ENCODE measurements at regions not wholly inside any gene's neighbourhood (a gene's known extent, or its start where the extent isn't known, plus 50 kb on each side); places are given as distances from the start of the nearest gene placed in this dataset.

- H3K27me3 ChIP-seq (ENCODE audit: insufficient read depth, low read length): no peaks in the 10 kb centered on the region
- CTCF ChIA-PET: no interaction called here
- no peak for ATAC-seq
- no peak for DNase-seq (ENCODE audit: low read depth, low spot score)
- no peak overlapping the region for H3K4me3 ChIP-seq (replicated peaks in 1 of 2; ENCODE audit: low read depth in 1 of 2, low read length in 2 of 2)
- no peak overlapping the region for H3K4me2 ChIP-seq (ENCODE audit: low read length)
- no peak overlapping the region for H3K27ac ChIP-seq (ENCODE audit: low read depth, low read length)
- intact Hi-C loops (cut with micrococcal nuclease): no loop called here
- BruUV-seq (replicated peaks): no TSS peak
- H4K20me1 ChIP-seq (ENCODE audit: insufficient read depth): no peaks in the 10 kb centered on the region
- no peak overlapping the region for H2AFZ ChIP-seq (ENCODE audit: low read depth, low read length, poor library complexity, severe bottlenecking)
- no peak overlapping the region for H3K9ac ChIP-seq (ENCODE audit: low read length)
- H3K79me2 ChIP-seq (ENCODE audit: insufficient read depth, low read length): no peaks in the 10 kb centered on the region
- no peaks in the 10 kb centered on the region for H3K4me1 ChIP-seq (ENCODE audit: control insufficient read depth in 1 of 2, insufficient read depth in 2 of 2, low read length in 2 of 2)
- RAD21 ChIA-PET (ENCODE audit: low non-redundant PET in 1 of 2, low total read pairs in 2 of 2, uncharacterized antibody in 2 of 2, unreplicated experiment in 2 of 2): no interaction called here
- H3K9me3 ChIP-seq (ENCODE audit: control insufficient read depth in 1 of 2, insufficient read depth in 1 of 2, low read depth in 1 of 2, low read length in 2 of 2): no peaks in the 10 kb centered on the region
- H3K9me2 ChIP-seq (ENCODE audit: insufficient read depth): no peaks in the 10 kb centered on the region; the same call in 1 of the 2 replicates
- POLR2A ChIA-PET: no interaction called here
- TF ChIP-seq EZH2 (IDR thresholded peaks at IDR 0.05): no peak
- TF ChIP-seq EGR1 (IDR thresholded peaks at IDR 0.05; ENCODE audit: low read depth): no peak
- no peak for TF ChIP-seq TCF7L2 (IDR thresholded peaks at IDR 0.05; ENCODE audit: borderline replicate concordance, extremely low read depth, insufficient read depth, insufficient read length)
- TF ChIP-seq CBX3 (IDR thresholded peaks at IDR 0.05; ENCODE audit: low read depth): no peak
- no peak for TF ChIP-seq CEBPB (IDR thresholded peaks at IDR 0.05; ENCODE audit: low read depth)
- TF ChIP-seq POLR2AphosphoS5 (IDR thresholded peaks at IDR 0.05; ENCODE audit: low read depth, low read length): no peak
- TF ChIP-seq ZBTB33 (IDR thresholded peaks at IDR 0.05; ENCODE audit: extremely low read depth, insufficient replicate concordance, low read length): no peak
- no peak for TF ChIP-seq SP1 (IDR thresholded peaks at IDR 0.05; ENCODE audit: low read depth)
- no peak for TF ChIP-seq RAD21 (IDR thresholded peaks at IDR 0.05; ENCODE audit: low read depth)
- TF ChIP-seq EZH2phosphoT487 (IDR thresholded peaks at IDR 0.05; ENCODE audit: borderline replicate concordance): no peak
- TF ChIP-seq ELF1 (IDR thresholded peaks at IDR 0.05; ENCODE audit: borderline replicate concordance, low read depth): no peak
- H3K36me3 ChIP-seq (ENCODE audit: control insufficient read depth in 1 of 2, insufficient read depth in 2 of 2, low read length in 2 of 2): no peaks in the 10 kb centered on the region
Observed at GRCh38 chr6:14194976-14195375, 77.4 kb downstream of the CD83 start.

Measured in HCT116 (cell line).